Hepatocyte (in vitro differentiated cells): ENCODE measurements at regions not wholly inside any gene's neighbourhood (a gene's known extent, or its start where the extent isn't known, plus 50 kb on each side); places are given as distances from the start of the nearest gene placed in this dataset.

ENCODE experiments used
- EZH2 ChIP-seq: fragments of 200-600 bp; sonication (generic); IDR thresholded peaks from 2 replicates; pipeline ENCODE4 v1.6.1; 2016; ENCODE audit warnings: antibody characterized with exemption, mild to moderate bottlenecking, borderline replicate concordance
- EZH2phosphoT487 ChIP-seq: fragments of 200-600 bp; sonication (generic); IDR thresholded peaks from one replicate; pipeline ENCODE4 v1.6.1; 2018; ENCODE audit warnings: antibody characterized with exemption, mild to moderate bottlenecking, low read depth, moderate library complexity; ENCODE audit not compliant: unreplicated experiment, severe bottlenecking
- TF ChIP-seq, protein P1 (sequence below): fragments of 200-600 bp; sonication (generic); IDR thresholded peaks from 2 replicates; pipeline ENCODE4 v1.5.1; 2016; ENCODE audit warnings: antibody characterized with exemption, mild to moderate bottlenecking; ENCODE audit not compliant: poor library complexity

DNA sequence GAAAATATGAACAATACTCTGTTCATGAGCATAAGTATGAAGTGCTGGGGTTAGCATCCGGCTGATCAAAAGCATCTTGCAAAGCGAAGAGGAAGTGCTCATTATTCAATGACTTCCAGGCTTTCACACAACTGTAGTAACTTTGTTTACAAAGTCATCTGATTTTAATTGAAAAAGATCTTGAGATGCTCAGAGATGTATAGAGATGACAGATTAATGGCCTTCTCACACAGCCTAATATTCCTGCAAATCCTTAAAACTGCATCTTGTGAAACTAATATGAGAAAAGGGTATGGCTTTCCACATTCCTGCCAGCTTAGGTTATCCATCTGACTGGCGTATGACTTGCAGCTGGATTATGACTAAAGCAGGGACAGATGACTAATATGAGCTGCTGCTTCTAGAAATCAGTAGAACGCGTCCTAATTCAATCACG, 125.4 kb downstream of the CASP12 start:
- TF ChIP-seq EZH2: no peak
- TF ChIP-seq, protein P1, sequence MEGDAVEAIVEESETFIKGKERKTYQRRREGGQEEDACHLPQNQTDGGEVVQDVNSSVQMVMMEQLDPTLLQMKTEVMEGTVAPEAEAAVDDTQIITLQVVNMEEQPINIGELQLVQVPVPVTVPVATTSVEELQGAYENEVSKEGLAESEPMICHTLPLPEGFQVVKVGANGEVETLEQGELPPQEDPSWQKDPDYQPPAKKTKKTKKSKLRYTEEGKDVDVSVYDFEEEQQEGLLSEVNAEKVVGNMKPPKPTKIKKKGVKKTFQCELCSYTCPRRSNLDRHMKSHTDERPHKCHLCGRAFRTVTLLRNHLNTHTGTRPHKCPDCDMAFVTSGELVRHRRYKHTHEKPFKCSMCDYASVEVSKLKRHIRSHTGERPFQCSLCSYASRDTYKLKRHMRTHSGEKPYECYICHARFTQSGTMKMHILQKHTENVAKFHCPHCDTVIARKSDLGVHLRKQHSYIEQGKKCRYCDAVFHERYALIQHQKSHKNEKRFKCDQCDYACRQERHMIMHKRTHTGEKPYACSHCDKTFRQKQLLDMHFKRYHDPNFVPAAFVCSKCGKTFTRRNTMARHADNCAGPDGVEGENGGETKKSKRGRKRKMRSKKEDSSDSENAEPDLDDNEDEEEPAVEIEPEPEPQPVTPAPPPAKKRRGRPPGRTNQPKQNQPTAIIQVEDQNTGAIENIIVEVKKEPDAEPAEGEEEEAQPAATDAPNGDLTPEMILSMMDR: no peak
- TF ChIP-seq EZH2phosphoT487: no peak
